GM23338 (cell line): ENCODE measurements at regions not wholly inside any gene's neighbourhood (a gene's known extent, or its start where the extent isn't known, plus 50 kb on each side); places are given as distances from the start of the nearest gene placed in this dataset.

ENCODE experiments used
- ATAC-seq: fragments of 200-7000 bp; cut with Tn5 transposase; 3 replicates; pipeline ENCODE4 v1.9.1; 2020
- DNase-seq: peaks from one replicate; pipeline ENCODE4 v3.0.0-alpha.2; 2015; ENCODE audit warnings: low spot score
- H2AFZ ChIP-seq: fragments of 200-600 bp; sonication (generic); 2 replicates; pipeline ENCODE4 v1.8.0; 2016; ENCODE audit warnings: antibody characterized with exemption, mild to moderate bottlenecking, moderate library complexity
- H3F3A ChIP-seq: fragments of 200-600 bp; sonication (generic); replicated peaks from 2 replicates; pipeline ENCODE4 v1.8.0; 2017; ENCODE audit warnings: antibody characterized with exemption, mixed run types, low read depth
- H3K27ac ChIP-seq: fragments of 200-600 bp; sonication (generic); 2 replicates; pipeline ENCODE4 v1.6.1; 2016; ENCODE audit warnings: low read depth
- H3K27me3 ChIP-seq: fragments of 200-600 bp; sonication (generic); 2 replicates; pipeline ENCODE4 v1.8.0; 2016; ENCODE audit warnings: mild to moderate bottlenecking, mixed run types, moderate library complexity; ENCODE audit not compliant: insufficient read depth
- H3K36me3 ChIP-seq: fragments of 200-600 bp; sonication (generic); 2 replicates; pipeline ENCODE4 v1.8.0; 2016; ENCODE audit warnings: mild to moderate bottlenecking; ENCODE audit not compliant: insufficient read depth
- H3K4me1 ChIP-seq: fragments of 200-600 bp; sonication (generic); 2 replicates; pipeline ENCODE4 v1.8.0; 2016; ENCODE audit warnings: mild to moderate bottlenecking, moderate library complexity; ENCODE audit not compliant: insufficient read depth
- H3K4me2 ChIP-seq: fragments of 200-600 bp; sonication (generic); 2 replicates; pipeline ENCODE4 v1.7.1; 2017; ENCODE audit warnings: mixed run types
- H3K4me3 ChIP-seq: fragments of 200-600 bp; sonication (generic); 2 replicates; pipeline ENCODE4 v1.6.1; 2016; ENCODE audit warnings: mixed run types
- H3K79me2 ChIP-seq: fragments of 200-600 bp; sonication (generic); replicated peaks from 2 replicates; pipeline ENCODE4 v1.8.0; 2017; ENCODE audit warnings: mild to moderate bottlenecking; ENCODE audit not compliant: insufficient read depth
- H3K9me2 ChIP-seq: fragments of 200-600 bp; sonication (generic); 2 replicates; pipeline ENCODE4 v1.8.0; 2017; ENCODE audit not compliant: insufficient read depth
- H4K20me1 ChIP-seq: fragments of 200-600 bp; sonication (generic); replicated peaks from 2 replicates; pipeline ENCODE4 v1.8.0; 2017; ENCODE audit warnings: mild to moderate bottlenecking; ENCODE audit not compliant: insufficient read depth
- H3K27ac Mint-ChIP-seq: 2 replicates; pipeline ENCODE4 v1.8.0; 2020; ENCODE audit warnings: inconsistent platforms, mild to moderate bottlenecking, moderate library complexity, mixed read lengths
- H3K27me3 Mint-ChIP-seq: 3 replicates; pipeline ENCODE4 v1.8.0; 2022; ENCODE audit warnings: low read depth, mild to moderate bottlenecking, moderate library complexity, mixed read lengths, inconsistent platforms; ENCODE audit not compliant: insufficient read depth, poor library complexity
- H3K36me3 Mint-ChIP-seq: 3 replicates; pipeline ENCODE4 v1.8.0; 2021; ENCODE audit warnings: low read depth, mild to moderate bottlenecking, inconsistent platforms, moderate library complexity, mixed read lengths
- H3K4me1 Mint-ChIP-seq: 3 replicates; pipeline ENCODE4 v1.8.0; 2020; ENCODE audit warnings: mild to moderate bottlenecking, inconsistent platforms, mixed read lengths
- H3K4me3 Mint-ChIP-seq: 3 replicates; pipeline ENCODE4 v1.8.0; 2021; ENCODE audit warnings: moderate library complexity, mild to moderate bottlenecking, inconsistent platforms, mixed read lengths
- H3K9me3 Mint-ChIP-seq: 3 replicates; pipeline ENCODE4 v1.8.0; 2020; ENCODE audit warnings: moderate library complexity, mild to moderate bottlenecking, inconsistent platforms, mixed read lengths
- CREB1 ChIP-seq: fragments of 250-450 bp; sonication (Bioruptor Pico); IDR thresholded peaks from 2 replicates; pipeline ENCODE4 v1.5.0; 2020; ENCODE audit warnings: low read depth, mild to moderate bottlenecking, moderate library complexity
- EZH2 ChIP-seq: fragments of 200-600 bp; sonication (generic); IDR thresholded peaks from one replicate; pipeline ENCODE4 v1.8.0; 2017; ENCODE audit warnings: antibody characterized with exemption, mild to moderate bottlenecking, low read depth; ENCODE audit not compliant: unreplicated experiment
- EZH2phosphoT487 ChIP-seq: fragments of 200-600 bp; sonication (generic); IDR thresholded peaks from one replicate; pipeline ENCODE4 v1.8.1; 2018; ENCODE audit warnings: antibody characterized with exemption; ENCODE audit not compliant: unreplicated experiment
- NANOG ChIP-seq: IDR thresholded peaks from 2 replicates; pipeline ENCODE4 v1.6.1; 2016; ENCODE audit warnings: antibody characterized with exemption, borderline replicate concordance
- POLR2AphosphoS5 ChIP-seq: IDR thresholded peaks from 2 replicates; pipeline ENCODE4 v1.6.1; 2016; ENCODE audit warnings: antibody characterized with exemption, low read depth
- ZNF331 ChIP-seq: fragments of 250-450 bp; sonication (Bioruptor Pico); IDR thresholded peaks from 2 replicates; pipeline ENCODE4 v1.5.0; 2020; ENCODE audit warnings: low read depth, mild to moderate bottlenecking, moderate library complexity
- ZNF462 ChIP-seq: fragments of 250-450 bp; sonication (Bioruptor Pico); IDR thresholded peaks from 2 replicates; pipeline ENCODE4 v1.5.0; 2020; ENCODE audit warnings: mild to moderate bottlenecking, moderate library complexity
- TF ChIP-seq, protein P1 (sequence below): IDR thresholded peaks from one replicate; pipeline ENCODE4 v1.6.1; 2018; ENCODE audit warnings: antibody characterized with exemption; ENCODE audit not compliant: unreplicated experiment

GRCh38 chr11:76293189-76293631 is 86.9 kb upstream of the WNT11 start:
- no peaks in the 10 kb centered on the region for H3K4me1 ChIP-seq
- no peaks in the 10 kb centered on the region for H4K20me1 ChIP-seq
- H3K36me3 ChIP-seq = no peaks in the 10 kb centered on the region
- DNase-seq = no peak
- H3K9me3 Mint-ChIP-seq = no peaks in the 10 kb centered on the region
- H3K27me3 Mint-ChIP-seq = peaks cover 5% of the 10 kb centered on the region
- H3K4me3 Mint-ChIP-seq = no peak overlapping the region
- no peaks in the 10 kb centered on the region for H3K27me3 ChIP-seq
- no peak overlapping the region for H3K27ac ChIP-seq
- H3K36me3 Mint-ChIP-seq = no peaks in the 10 kb centered on the region
- TF ChIP-seq POLR2AphosphoS5 = no peak
- no peak for TF ChIP-seq ZNF331 (CRISPR knock-in tag)
- no peak for TF ChIP-seq NANOG
- no peak for TF ChIP-seq ZNF462
- TF ChIP-seq EZH2phosphoT487 = no peak
- TF ChIP-seq CREB1 (CRISPR knock-in tag) = no peak
- TF ChIP-seq, protein P1, sequence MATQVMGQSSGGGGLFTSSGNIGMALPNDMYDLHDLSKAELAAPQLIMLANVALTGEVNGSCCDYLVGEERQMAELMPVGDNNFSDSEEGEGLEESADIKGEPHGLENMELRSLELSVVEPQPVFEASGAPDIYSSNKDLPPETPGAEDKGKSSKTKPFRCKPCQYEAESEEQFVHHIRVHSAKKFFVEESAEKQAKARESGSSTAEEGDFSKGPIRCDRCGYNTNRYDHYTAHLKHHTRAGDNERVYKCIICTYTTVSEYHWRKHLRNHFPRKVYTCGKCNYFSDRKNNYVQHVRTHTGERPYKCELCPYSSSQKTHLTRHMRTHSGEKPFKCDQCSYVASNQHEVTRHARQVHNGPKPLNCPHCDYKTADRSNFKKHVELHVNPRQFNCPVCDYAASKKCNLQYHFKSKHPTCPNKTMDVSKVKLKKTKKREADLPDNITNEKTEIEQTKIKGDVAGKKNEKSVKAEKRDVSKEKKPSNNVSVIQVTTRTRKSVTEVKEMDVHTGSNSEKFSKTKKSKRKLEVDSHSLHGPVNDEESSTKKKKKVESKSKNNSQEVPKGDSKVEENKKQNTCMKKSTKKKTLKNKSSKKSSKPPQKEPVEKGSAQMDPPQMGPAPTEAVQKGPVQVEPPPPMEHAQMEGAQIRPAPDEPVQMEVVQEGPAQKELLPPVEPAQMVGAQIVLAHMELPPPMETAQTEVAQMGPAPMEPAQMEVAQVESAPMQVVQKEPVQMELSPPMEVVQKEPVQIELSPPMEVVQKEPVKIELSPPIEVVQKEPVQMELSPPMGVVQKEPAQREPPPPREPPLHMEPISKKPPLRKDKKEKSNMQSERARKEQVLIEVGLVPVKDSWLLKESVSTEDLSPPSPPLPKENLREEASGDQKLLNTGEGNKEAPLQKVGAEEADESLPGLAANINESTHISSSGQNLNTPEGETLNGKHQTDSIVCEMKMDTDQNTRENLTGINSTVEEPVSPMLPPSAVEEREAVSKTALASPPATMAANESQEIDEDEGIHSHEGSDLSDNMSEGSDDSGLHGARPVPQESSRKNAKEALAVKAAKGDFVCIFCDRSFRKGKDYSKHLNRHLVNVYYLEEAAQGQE = no peak
- no peak for TF ChIP-seq EZH2
- no peak for ATAC-seq
- no peaks in the 10 kb centered on the region for H3F3A ChIP-seq
- no peak overlapping the region for H3K4me2 ChIP-seq
- no peak overlapping the region for H3K27ac Mint-ChIP-seq
- H3K4me1 Mint-ChIP-seq = 0 out of 3 replicates have a peak, but pooled peaks cover 2% of the 10 kb centered on the region
- no peak overlapping the region for H3K4me3 ChIP-seq
- H3K79me2 ChIP-seq = no peaks in the 10 kb centered on the region
- no peaks in the 10 kb centered on the region for H3K9me2 ChIP-seq
- no peak overlapping the region for H2AFZ ChIP-seq
